Activated T-cell treated with anti-CD3 and anti-CD28 coated beads for 4 hours (primary cell): ENCODE measurements at regions not wholly inside any gene's neighbourhood (a gene's known extent, or its start where the extent isn't known, plus 50 kb on each side); places are given as distances from the start of the nearest gene placed in this dataset.

Source experiments
- DNase-seq: peaks from one replicate; pipeline ENCODE4 v3.0.0-alpha.2; 2020

DNA sequence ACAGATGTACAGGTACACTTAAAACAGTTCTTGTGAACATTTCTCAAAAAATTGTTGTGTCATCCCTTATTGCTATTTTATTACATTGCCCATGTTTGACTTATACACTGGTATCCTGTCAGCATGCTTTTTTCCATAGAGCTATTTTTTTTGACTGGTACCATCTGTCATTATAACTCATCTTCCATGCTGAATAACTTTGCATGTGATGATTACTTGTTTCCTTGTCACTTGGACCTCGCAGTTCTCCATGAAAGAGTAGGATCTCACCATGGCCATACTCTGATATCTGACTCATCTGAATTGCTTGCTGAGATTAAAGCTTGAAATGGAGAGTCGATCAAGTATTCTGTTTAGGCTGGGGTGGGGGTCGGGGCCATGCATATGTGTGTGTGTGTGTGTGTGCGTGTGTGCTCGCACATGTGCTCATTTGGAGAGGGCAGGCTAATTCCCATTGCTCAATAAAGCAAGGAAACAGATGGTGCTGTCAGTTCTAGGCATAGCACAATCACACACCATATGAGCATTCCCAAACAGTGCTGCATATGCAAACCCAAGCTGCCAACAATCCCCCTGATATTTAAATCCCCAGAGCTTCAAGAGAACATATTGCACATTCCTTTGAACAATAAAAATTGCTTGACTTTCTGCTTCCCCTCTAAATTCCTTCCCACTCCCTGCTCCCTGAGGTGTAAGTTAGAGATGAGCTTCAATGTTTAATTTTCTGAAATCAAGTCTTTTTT is 62.9 kb downstream of the NHLRC3 start:
- no peak for DNase-seq

DNA sequence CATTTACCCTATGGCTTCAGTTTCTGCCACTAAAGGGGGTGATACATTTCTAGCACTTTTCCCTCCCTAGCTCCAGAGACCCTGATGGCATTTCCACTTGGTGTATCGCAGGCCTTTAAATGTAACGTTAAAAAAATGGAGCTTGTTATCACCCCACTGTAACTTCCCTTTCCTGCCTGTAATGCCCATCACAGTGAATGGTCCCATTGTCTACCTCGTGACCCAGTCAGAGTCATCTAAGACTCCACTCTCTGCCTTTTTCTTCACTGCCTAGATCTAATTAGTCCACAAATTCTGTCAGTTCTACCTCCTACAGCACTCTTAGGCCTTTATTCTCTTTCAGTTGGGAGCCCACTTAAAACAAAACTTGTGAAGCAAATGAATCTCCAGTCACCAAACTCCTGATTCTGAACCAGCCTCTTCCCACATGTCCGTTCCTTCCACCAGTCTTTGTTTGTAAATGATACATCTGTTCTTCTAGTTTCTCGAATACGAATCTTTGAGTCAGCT is 64.8 kb downstream of the NHLRC3 start:
- DNase-seq = no peak

DNA sequence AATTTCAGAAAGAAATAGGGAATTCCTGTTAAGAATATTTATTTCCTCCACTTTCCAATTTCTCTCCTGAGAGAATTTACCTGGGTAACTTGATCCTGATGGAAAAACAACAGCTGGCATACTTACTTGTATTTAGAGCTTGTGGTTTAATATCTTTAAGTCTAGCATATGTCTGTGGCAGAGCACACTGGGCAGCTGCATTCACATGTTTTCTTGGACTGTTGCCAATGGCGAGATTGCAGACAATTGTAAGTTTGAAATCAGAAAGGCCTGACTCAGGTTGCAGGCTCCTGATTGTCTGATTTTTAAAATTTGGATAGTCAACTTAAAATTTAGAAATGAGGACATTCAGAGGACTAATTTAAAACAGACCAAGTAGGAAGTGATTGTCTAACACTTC is 66.9 kb downstream of the NHLRC3 start:
- DNase-seq = no peak

DNA sequence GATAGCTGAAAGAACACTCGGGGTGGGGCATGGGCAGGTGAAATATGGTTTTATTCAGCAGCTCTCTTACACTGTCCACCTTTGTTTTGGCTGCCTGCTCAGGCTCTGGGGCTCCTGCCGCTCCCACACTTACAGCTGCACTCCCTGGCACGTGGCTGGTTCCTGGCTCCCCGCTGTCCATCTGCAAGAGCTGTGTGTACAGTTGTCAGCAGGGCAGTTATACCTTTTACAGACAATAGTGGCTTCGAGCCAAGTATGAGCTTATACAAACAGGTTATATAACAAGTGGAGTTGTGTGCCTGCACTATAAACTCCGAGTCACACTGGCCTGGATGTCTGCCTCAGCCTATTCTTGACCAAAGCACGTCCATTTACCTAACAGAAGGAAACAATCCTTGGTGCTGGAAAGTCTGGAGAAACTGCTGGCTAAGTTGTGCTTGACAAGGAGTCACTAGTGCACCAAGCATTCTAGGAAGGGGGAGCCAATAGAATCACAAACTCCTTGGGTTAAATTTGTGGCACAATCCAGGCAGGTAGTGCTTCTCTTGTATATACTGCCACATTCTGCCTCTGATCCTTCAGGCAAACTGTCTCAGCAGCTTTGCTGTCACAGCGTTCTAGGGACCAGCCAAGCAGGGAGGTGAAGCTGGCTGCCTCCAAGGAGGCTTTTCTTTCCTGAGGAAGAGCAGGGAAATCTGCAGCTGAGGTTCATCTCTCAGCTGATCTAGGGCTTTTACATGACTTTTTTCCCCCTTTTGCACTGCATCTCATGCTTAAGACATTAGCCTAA is 68.2 kb downstream of the NHLRC3 start:
- DNase-seq = no peak

DNA sequence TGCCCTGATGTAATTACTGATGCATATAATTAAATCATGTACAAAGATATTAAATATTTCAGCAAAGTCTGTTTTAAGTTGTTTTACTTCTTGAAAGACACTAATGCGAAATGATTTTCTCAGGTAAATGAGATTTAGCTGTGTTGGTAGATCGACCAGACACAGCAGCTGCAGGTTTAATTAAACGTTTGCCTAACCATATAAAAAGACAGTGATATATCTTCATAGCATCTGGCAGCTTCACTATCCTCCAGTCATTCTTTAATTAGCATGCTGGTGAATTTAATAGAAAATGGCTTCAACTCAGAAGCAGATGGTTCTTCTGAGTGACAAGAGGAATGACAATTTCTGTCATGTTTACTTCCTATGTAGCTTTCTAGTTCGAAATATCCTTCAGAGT is 69.3 kb downstream of the NHLRC3 start:
- DNase-seq = no peak

DNA sequence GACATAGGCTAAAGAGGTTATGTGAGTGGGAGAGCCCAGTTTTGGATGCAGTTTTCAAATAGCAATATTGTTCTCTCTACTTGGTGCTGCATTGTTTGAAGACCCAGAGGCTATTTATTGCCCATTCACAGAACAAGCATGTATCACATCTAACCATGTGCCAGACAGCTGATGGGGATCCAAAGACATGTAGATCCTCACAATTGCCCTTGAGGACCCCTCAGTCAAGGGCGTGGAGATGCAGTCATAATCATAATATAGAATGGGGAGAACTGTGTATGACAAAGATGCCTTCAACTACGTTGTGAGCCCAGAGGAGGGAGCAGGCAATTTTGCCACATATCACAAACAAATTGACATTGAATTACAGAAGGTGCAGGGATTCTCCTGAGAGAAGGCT is 70.5 kb downstream of the NHLRC3 start:
- DNase-seq = no peak

DNA sequence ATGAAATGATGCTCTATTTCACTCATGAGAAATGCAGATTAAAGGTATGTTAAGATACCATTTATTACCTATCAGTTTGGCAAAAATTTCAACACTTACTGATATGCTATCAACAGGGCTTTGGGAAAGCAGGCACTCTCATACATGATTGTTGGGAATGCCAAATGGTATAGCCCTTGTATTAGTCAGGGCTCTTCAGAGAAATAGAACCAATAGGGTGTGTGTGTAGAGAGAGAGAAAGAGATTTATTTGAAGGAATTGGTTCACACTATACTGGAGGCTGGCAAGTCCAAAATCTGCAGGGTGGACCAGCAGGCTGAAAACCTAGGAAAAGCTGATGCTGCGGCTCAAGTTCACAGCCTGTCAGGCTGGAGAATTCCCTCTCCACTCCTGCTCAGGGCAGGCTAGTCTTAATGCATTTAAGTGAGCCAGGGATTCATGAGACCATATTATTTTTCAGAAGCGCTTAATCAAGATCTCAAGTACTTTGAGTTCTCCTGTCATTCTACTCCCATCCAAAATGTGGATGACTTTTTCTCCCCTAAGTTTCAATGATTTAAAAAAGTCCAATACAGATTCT is 72.4 kb downstream of the NHLRC3 start:
- no peak for DNase-seq

DNA sequence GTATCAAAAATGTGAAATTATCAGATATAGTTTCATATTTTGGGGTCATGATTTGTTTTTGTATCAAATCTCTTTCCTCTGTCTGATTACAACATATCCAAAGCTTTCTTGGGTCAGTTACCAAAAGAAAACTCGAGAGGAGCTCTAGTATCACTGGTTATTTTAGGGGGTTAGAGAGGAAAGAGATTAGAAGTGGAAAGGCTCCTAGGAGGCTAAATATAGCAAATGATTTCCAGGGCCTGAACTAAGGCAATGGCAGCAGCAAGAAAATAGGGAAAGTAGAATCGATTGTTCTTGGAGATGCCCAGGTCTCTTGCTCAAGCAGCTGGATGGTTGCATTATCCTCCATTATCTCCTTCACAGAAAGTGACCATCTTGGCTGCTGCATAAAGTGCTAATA is 72.9 kb downstream of the NHLRC3 start:
- no peak for DNase-seq

DNA sequence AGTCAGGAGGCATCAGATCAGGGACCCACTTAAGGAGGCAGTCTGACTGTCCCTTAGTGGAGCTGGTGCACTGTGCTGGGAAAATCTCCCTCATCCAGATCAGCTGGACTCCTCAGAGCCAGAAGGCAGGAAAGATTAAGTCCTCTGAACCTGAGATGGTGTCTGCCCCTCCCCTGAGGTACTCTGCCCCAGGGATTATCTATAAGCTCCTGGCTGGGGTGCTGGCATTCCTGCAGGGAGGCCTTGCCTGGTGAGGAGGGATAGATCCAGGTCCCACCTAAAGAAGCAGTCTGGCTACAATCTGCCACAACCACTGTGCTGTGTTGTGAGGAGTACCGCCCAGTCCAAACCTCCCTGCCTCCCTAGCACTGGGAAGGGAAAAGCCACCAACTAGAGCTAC is 81.2 kb downstream of the NHLRC3 start:
- no peak for DNase-seq

DNA sequence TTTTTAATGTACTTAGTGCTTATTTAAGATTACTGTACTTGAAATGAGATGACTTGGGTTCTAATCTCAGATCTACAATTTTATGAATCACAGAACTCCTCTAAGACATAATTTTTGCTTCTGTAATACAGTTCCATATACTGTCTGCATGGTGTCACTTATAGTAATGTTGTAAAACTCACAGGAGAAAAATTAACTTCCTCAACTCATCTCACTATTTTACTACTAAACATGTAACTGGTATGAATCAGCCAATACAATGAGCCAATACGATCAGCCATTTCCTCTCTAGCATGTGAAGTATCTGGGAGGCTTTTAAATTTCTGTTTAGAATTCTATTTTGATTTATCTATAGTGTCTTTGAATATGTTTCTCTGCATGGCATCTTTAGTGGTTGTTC is 85.3 kb downstream of the NHLRC3 start:
- DNase-seq = no peak

DNA sequence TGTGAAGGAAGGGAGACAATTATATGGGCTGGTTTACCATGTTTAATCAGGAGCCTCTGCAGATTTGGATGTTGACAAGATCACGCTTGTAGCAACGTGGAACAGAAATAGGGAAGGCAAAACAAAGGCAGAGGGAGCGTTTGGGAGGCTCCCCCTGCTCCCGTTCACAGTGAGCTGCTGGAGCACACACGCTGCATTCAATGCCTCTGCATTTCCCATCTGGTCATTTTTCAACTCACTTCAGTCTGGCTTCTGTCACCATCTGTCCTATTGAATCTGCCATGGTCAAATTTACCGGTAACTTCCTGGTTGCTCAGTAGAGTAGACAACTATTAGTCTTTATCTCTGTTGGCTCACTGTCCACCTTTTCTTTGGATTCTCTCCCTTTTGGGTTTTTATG is 91.0 kb downstream of the NHLRC3 start:
- no peak for DNase-seq

DNA sequence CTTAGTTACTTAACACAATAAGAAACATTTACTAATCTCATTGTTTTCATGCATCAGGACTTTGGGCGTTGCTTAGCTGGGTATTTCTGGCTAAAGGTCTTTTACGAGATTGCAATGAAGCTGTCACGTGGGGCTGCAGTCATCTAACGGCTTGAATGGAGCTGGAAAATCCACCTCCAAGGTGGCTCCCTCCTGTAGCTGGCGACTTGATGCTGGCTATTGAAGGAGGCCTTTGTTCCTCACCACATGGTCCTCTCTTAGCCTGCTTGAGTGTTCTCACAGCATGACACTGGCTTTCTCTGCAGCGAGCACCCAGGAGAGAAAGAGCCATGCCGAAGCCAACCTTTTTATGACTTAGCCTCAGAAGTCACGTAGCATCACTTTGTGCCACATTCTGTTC is 92.0 kb downstream of the NHLRC3 start:
- DNase-seq = no peak

DNA sequence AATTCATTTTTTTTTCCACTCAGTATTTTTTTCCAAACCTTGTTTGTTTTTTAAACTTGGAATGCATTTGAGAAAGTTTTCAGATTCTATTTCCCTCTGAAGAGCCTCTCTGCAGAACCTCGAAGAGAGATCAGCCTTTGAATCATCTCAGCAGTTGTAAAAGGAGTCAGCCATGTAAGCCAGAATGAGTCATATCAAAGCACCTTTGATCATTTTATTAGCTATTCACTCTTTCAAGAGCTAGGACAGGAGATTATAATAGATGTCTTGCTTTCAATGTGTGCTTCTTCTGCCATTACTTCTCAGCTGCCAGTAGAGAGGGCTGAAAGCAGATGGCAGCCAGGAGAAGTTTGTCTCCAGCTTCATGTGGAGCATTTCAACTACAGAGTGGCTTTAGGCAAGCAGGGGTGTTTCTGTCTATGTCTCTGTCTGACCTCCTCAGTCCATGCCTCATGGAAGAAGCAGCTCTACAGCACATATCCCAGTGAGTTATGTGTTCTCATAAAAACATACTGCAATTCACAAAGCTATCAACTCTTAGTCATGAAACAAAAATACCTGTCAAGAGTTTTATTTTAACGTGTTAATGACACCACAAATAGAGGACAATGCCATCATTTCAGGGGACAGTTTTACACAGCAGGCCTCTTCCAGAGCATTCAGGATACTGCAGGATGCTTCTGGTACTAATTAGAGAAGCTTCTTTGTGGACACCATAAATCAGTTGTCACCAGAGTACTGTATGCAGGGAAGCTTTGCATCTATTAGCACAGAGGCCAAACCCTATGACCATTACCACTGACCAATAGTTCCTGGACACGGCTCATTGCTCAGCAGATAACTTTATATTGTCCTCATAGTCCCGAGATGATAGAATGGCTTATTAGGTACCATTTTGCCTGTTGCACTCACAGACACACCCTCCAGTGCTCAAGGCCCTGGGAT is 94.3 kb downstream of the NHLRC3 start:
- no peak for DNase-seq

DNA sequence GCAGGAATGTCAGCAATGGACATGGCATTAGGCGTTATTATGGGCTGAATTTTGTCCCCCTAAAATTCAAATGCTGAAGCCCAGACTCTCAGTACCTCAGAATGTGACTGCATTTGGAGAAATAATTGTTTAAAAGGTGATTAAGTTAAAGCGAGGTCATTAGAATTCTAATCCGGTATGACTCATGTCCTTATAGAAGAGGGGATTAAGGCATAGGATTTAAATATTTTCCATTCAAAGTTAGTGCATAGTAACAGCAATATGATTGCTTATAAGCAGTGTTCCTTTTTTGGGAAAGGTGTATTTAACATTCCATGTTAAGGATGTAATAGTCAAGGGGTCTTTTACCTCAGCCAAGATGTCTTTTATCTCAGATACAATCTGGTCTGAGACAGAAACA is 95.5 kb downstream of the NHLRC3 start:
- DNase-seq = no peak

DNA sequence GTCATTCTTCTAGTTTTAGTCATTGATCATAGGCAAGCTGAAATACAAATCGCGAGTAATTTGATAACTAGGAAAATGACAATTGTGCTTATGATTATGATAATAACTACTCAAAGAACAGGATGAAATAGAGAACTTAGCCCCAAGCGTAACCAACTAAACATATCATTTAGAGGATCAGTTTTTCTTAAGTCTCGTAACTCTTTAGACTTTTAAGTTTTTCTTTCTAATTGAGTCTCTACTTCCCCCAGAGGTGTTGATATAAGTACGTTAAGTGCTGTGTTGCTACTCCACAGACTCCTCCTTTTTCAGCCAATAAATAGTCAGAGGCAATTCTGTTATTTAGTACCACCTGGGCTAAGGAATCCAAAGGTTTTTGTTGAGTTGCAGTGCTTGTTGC is 96.3 kb downstream of the NHLRC3 start:
- no peak for DNase-seq

DNA sequence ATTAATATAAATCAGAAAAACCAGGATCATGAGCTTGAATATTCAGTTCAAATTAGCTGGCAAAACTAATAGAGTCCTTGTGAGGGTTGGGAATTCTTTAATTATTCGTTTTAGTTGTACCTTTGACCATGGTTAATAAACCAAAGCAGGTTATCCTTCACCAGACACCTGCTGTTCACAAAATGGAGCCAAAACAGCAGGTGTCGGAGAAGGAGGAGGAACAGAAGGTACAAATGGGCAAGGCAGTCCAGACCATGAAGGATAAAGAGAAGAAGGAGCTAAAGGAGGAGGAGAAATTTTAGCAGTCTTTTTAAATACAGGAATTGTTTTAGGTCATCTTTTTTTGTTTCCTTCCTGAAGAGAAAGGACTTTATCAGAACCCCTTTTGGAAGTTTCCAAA is 106.1 kb downstream of the NHLRC3 start:
- DNase-seq = no peak

DNA sequence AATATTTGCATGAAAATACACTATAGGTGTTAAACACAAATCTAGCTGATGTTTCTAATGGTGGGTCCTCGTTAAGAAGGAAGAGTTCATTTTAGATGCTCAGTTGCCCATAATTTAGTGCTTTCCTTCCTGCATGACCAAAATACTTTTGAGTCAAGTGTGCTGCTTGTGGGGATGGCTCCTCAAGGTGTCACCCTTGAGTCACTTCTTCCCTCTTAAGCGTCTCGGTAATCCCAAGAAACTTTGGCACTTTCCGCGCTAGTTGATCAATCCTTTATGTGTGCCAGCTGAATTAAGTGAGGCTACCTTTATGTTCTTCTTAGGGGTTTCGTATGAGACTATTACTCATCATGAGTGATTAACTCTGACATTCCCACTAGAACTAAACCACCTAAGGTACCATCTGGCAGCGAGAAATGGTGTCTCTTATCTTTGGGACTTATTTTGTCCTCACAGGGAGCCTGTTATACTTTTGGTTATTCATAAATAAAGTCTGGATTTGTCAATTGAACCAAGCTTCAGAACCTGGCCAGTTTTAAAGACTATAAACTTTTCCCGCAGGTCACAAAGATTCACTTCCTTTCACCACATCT is 106.8 kb downstream of the NHLRC3 start:
- DNase-seq = no peak

DNA sequence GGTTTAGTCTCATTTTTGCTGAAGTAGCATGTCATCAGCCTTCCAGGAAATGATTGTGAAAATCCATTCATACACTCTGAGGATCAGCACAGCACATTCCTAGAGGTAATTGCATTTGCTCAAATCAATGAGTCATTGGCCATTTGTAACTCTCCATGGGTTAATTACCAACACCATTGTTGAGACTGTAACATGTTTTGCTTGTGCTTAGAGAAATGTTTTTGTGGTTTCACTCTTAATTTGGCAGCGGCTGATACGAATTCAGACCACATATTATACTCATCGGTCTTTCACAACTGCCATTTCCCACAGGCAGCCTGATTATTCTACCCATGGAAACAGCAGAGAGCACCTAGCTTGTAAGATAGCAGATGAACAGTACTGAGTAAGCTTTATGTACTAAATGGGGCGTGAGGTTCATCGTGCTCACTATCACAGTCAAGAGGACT is 110.3 kb downstream of the NHLRC3 start:
- DNase-seq = no peak

DNA sequence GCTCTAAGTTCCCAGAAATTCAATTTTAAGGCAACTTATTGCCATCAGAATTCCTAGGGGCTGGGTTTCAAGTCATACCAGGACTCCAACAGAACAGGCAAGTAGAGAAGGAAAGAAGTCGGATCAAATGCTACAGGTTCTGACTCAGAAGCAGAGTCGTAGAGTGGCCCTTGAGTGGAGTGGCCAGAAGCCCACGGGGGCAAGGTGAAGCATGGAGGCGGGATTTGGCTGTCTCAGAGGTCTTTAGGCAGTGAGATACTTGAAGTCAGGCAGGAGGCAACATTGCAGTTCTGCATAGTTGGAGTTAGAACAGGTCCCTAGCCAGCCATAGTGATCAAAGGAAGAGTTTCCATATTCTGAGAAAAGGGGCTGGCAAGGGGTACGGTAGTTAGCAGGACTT is 111.6 kb downstream of the NHLRC3 start:
- no peak for DNase-seq

DNA sequence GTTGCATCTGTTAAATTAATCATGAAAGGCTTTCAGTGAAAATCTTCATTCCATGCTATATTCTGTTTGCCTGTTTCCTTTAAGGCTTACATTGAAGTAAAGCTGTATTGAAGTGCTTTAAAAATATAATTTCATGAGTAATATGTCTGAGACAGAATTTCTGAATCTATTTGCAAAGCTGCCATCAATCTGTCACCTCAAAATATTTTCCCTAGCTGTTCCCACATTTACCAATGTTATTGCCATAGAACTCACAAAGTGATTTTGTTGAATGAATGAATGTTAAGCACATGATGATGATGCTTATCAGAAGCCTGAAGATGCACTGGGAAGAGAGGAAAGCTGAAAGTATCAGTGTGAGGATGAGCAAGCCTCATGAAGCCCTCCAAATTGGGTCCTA is 115.8 kb downstream of the NHLRC3 start:
- DNase-seq = no peak

DNA sequence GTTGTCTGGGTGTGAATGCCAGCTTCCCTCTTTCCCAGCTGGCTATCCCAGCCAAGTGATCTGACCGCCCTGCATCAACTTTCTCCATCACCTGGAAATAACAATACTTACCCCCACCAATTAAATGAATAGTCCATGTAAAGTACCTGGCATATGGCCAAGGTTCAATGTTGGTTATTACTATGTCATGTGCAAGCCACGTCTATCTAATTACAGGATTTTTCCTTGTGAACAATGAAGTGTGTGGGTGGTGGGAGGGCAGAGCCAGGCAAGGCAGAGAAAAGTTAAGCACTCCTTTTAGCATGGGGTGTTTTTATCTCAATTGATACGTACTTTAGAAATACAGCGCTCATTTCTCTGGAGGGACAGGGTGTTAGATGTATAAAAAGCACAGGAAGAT is 121.1 kb downstream of the NHLRC3 start:
- DNase-seq = no peak

DNA sequence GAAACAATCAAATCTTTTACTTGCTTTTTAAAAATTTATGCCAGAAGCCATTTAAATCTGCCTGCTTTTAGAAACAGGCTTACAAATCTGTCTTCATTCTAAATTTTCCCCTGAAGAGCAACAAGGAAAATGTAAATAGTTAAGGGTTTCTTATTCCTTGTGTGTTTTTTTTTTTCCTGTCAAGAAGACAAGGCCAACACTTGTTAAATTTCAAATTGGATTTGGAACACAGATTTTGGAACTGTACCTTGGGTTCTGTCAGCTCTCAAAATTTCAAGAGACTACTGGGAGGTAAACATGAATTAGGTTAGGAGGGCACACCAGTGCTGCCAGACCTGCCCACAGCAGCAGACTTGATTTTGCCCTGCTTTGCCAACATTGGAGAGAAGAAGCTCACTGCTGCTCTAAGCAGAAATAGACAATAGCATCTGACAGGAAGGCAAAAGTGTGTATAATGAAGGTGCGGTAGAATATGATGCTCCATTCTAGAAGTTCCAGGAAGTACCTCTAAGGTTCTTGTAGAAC is 121.7 kb downstream of the NHLRC3 start:
- no peak for DNase-seq
